ENCODE measurements at regions not wholly inside any gene's neighbourhood (a gene's known extent, or its start where the extent isn't known, plus 50 kb on each side); places are given as distances from the start of the nearest gene placed in this dataset.
A peak's percentile ranks its signal among the peaks of the same experiment; 100 is the strongest.

- TF ChIP-seq POLR2AphosphoS5 (IDR thresholded peaks at IDR 0.05; ENCODE audit: low read depth, low read length) (no peak), TAF1 (IDR thresholded peaks at IDR 0.05; ENCODE audit: low read depth, low read length) (no peak), POLR2A (IDR thresholded peaks at IDR 0.05; ENCODE audit: low read depth, low read length) (no peak), SPI1 (IDR thresholded peaks at IDR 0.05; ENCODE audit: low read depth, low read length) (peak; percentile 68), PAX5 (IDR thresholded peaks at IDR 0.05; ENCODE audit: insufficient read depth, low read length, severe bottlenecking) (no peak)
Measured at GRCh38 chr2:220432645-220433044, 805.2 kb downstream of the SLC4A3 start.
